ENCODE measurements at regions not wholly inside any gene's neighbourhood (a gene's known extent, or its start where the extent isn't known, plus 50 kb on each side); places are given as distances from the start of the nearest gene placed in this dataset.

DNA sequence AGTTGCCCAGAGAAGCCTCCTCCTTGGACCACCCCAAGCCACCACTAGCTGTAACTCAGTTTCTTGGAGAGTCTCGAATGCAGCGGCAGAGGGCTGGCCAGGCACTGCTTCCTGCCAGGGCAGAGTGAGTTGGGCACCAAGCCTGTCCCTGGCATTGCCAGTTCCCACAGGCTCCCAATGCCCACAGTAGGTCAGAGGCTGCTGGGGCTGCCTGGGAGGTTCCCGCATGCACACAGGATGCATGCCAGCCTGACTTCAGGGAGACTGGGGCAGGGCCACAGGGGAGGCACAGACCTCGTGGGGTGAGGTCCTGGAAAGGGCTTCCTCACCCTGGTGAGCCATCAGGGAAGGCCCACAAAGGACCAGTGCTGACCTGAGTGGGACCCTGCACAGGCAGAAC lies 152.8 kb downstream of the ZNF248 start:
- no peak overlapping the region for H3K27ac Mint-ChIP-seq
- intact Hi-C loops (cut with micrococcal nuclease) = no loop called here
- DNase-seq (ENCODE audit: low spot score) = no peak
- H3K36me3 Mint-ChIP-seq (ENCODE audit: low read depth) = no peaks in the 10 kb centered on the region
- no peak overlapping the region for H3K4me3 Mint-ChIP-seq (ENCODE audit: low read depth)
- no peaks in the 10 kb centered on the region for H3K4me1 Mint-ChIP-seq (ENCODE audit: low read depth)
- H3K9me3 Mint-ChIP-seq = peaks cover 22% of the 10 kb centered on the region
- H3K27me3 Mint-ChIP-seq (ENCODE audit: low read depth) = no peaks in the 10 kb centered on the region

DNA sequence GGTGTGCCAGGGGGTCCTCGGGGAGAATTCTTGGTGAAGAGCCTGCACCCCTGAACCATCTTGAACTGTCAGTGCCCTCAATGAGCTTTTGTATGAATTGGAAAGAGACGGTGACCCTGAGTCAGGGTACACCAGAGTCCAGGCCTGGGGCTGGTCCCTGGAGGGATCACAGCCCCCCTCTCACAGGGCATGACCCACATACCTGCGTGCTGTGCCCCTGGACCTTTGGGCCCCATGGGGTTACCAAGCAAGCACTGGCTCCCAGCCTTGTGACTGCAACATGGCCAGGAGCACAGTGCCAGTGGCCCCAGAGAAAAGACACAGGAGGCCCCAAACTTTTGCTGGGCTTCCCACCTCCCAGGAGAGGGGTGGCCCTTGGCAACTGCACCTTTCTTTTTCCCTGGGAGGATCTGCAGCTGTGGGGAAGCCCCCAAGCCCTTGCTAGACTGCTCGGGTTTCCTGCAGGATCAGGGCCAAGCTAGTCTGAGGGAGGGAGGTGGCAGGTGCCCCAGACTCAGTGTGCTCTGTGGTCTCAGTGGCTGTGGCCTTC lies 153.5 kb downstream of the ZNF248 start:
- Mint-ChIP-seq H3K4me3 (ENCODE audit: low read depth) (no peak overlapping the region), H3K27me3 (ENCODE audit: low read depth) (no peaks in the 10 kb centered on the region), H3K36me3 (ENCODE audit: low read depth) (no peaks in the 10 kb centered on the region), H3K9me3 (peaks cover 25% of the 10 kb centered on the region), H3K27ac (no peak overlapping the region), H3K4me1 (ENCODE audit: low read depth) (no peaks in the 10 kb centered on the region)
- DNase-seq (ENCODE audit: low spot score) = no peak
- intact Hi-C loops (cut with micrococcal nuclease) = no loop called here

DNA sequence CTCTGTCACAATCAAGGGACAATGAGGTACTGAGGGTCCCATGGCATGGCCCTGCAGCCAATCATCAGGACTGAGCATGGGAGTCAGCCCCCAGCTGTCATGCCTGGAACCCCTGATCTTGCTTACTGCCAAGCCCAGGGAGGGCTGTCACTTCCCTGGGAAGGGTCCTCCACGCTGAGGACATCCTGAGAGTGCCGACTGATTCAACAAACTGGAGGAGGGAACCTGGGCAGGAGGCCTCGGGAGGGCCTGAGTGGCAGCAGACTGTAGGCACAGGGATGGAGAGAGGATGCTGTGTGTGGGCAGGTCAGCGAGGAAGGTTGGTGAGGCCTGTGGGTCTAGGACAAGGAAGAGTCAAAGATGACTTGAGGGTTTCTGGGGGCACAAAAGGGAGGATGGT lies 154.3 kb downstream of the ZNF248 start:
- H3K36me3 Mint-ChIP-seq (ENCODE audit: low read depth) = no peaks in the 10 kb centered on the region
- no peaks in the 10 kb centered on the region for H3K4me1 Mint-ChIP-seq (ENCODE audit: low read depth)
- H3K27me3 Mint-ChIP-seq (ENCODE audit: low read depth) = no peaks in the 10 kb centered on the region
- H3K27ac Mint-ChIP-seq = no peak overlapping the region
- H3K4me3 Mint-ChIP-seq (ENCODE audit: low read depth) = no peak overlapping the region
- H3K9me3 Mint-ChIP-seq = peaks cover 25% of the 10 kb centered on the region
- DNase-seq (ENCODE audit: low spot score) = no peak
- intact Hi-C loops (cut with micrococcal nuclease) = no loop called here

DNA sequence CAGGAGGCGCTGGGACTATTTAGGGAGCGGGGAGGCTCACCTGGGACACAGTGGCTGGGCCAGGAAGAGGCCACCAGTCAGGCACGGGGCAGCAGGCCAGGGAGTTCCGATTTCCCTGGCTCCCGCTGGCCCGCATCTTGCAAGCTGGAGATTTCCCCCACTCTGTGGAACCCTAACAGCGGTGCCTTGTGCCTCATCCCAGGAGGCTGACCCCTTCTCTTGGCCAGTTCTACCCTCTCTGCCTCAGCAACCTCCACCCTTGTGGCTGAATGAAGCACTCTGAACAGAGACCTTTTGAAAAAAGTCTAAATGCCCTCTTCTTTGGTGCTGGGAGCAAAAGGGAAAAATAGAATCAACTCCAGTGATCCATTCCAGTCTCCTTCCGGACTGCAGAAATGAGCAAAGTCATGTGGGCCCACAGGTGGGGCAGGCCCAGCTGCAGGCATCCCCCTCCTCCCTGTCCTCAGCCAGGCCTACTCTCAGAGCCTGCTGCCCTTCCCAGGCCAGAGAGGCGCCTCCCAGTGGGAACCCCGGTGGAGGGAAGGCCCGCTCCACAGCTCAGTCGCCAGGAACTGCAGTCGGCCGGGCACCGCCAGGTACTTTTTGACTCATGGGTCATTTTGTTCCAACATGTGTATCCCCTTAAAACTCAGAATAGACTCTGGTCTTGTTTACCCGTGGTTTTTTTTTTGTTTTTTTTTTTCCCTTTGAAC lies 155.5 kb downstream of the ZNF248 start:
- H3K27me3 Mint-ChIP-seq (ENCODE audit: low read depth) = no peaks in the 10 kb centered on the region

DNA sequence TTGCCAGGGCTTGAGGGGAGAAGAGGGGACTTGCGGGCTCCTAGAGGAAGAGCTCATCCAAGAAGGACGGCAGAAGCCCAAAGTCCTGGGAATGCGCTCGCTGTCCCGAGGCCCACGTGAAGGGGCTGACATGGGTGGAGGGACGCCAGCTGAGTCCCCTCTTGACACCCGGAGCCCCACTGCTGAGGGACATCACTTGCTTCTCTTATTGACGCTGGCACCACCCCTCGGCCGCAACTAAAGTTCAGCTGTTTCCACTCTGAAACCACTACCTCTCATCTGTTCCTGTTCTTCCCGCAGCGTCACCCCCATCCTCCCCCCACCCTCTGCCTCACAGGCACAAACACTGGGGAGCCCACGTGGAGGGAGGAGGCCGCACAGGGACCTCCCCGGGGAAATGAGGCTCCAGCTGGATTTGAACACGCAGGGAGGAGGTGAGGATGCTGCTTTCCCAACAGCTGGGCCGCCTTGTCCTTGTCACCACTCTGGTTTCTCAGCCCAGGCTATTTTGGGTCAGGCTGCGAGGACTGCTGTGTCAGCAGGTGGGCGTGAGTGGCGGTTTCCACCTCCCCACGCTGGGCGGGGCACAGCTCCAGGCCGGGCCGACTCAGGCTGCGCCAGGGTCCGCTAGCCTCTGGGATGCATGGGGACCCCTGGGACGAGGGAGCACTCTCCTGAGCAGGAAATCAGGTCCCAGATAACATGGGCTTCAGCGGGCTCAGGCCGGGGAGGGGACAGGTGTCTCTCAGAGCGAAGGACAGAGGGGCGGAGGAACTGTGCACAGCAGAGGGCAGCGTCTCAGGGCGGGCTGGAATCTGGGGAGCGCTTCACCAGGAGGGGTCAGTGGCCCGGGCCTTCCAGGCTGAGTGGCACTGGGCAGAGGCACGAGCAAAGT lies 156.3 kb downstream of the ZNF248 start:
- DNase-seq (ENCODE audit: low spot score) = no peak
- H3K4me1 Mint-ChIP-seq (ENCODE audit: low read depth) = no peaks in the 10 kb centered on the region

More for the DNA sequence above, 155.5 kb downstream of the ZNF248 start:
- Mint-ChIP-seq H3K27ac (no peak overlapping the region), H3K9me3 (peaks cover 18% of the 10 kb centered on the region), H3K4me1 (ENCODE audit: low read depth) (no peaks in the 10 kb centered on the region), H3K4me3 (ENCODE audit: low read depth) (no peak overlapping the region), H3K36me3 (ENCODE audit: low read depth) (no peaks in the 10 kb centered on the region)
- intact Hi-C loops (cut with micrococcal nuclease) = no loop called here
- no peak for DNase-seq (ENCODE audit: low spot score)

DNA sequence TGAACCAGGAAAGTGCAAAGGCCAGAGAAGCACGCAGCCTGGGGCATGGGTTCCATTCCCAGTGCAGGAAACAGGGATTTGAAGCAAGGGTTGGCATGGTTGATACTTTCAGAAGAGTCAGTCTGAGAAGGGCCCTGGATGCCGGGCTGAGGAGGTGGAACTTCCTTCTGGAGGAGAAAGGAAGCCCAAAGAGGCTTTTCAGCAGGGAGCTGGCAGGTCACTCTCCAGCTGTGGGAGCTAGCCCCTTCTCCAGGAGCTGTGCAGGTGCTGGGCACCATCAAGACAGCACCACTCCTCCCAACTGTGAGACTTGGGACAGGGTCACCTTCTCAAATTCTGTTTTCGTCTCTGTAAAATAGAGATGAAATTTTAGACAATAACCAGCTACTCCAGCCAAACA lies 169.8 kb downstream of the ZNF248 start:
- DNase-seq (ENCODE audit: low spot score) = no peak
- Mint-ChIP-seq H3K27ac (no peak overlapping the region), H3K4me3 (ENCODE audit: low read depth) (no peak overlapping the region), H3K9me3 (peaks cover 60% of the 10 kb centered on the region), H3K36me3 (ENCODE audit: low read depth) (no peaks in the 10 kb centered on the region), H3K27me3 (ENCODE audit: low read depth) (no peaks in the 10 kb centered on the region), H3K4me1 (ENCODE audit: low read depth) (no peaks in the 10 kb centered on the region)
- intact Hi-C loops (cut with micrococcal nuclease) = no loop called here

More for the DNA sequence above, 156.3 kb downstream of the ZNF248 start:
- no peak overlapping the region for H3K27ac Mint-ChIP-seq
- H3K27me3 Mint-ChIP-seq (ENCODE audit: low read depth) = no peaks in the 10 kb centered on the region
- H3K36me3 Mint-ChIP-seq (ENCODE audit: low read depth) = no peaks in the 10 kb centered on the region
- no peak overlapping the region for H3K4me3 Mint-ChIP-seq (ENCODE audit: low read depth)
- intact Hi-C loops (cut with micrococcal nuclease) = no loop called here
- peaks cover 21% of the 10 kb centered on the region for H3K9me3 Mint-ChIP-seq

DNA sequence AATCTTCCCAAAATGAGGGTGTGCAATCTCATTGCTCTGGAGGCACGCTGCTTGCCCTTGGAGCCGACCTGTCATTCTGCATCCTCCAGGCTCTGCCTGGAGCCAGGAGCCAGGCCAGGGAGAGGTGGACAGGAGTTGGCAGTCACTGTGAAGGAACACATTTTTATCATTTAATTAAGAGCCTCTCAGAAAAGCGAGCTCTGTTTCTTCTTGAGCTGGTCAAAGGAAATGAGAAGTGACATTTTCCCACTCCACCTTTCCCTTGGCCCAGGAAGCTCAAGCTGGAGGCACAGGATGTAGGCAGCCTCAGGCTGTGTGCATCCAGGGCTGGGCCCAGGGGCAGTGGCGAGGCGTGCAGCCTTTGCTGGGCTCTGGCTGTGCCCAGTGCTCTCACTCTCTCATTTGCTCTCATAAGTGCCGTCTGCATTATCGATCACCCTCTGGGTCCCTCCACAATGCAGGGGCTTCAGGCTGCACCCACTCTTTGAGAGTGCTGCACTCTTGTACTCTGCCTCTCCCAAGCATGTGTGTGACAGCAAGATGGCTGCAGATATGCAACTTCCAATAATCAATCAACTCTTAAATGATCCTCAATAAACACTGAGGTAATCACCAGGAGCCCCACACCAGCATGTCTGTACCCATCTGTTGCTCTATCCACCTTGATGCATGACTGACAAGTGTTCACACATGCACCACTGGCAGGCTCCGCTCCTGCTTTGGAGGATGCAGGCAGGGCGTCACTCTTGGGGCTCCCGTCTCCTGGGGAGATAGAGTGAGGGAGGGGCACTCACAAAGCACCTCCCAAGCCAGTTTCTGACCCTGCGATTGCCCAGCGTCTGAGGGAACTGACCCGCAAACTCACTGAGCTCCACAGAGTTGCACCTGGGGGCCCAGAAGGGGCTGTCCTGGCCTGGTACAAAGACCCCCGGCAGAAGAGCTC lies 171.4 kb downstream of the ZNF248 start:
- DNase-seq (ENCODE audit: low spot score) = no peak
- Mint-ChIP-seq H3K27ac (no peak overlapping the region), H3K4me1 (ENCODE audit: low read depth) (no peaks in the 10 kb centered on the region), H3K27me3 (ENCODE audit: low read depth) (no peaks in the 10 kb centered on the region), H3K36me3 (ENCODE audit: low read depth) (no peaks in the 10 kb centered on the region), H3K9me3 (peaks cover 67% of the 10 kb centered on the region), H3K4me3 (ENCODE audit: low read depth) (no peak overlapping the region)
- intact Hi-C loops (cut with micrococcal nuclease) = no loop called here

DNA sequence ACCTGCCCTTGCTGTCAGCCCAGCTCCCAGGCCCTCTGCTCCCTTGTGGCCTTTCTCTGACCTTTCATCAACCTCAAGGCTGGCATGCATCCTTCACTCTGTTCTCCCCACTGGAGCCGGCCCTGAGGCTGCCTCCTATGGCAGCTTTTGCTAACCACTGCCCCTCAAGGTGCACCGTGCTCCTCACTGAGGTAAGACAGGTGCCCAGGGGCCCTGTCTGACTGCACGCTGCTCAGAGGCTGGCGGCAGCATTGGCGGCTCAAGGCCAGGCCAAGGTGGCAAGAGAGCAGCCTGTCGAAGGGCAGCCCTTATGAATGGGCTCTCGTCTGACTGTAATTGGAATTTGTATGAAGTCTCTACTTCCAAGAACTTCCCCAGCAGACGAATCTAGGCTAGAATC lies 172.6 kb downstream of the ZNF248 start:
- no peak overlapping the region for H3K27ac Mint-ChIP-seq
- no peak overlapping the region for H3K4me3 Mint-ChIP-seq (ENCODE audit: low read depth)
- no peaks in the 10 kb centered on the region for H3K36me3 Mint-ChIP-seq (ENCODE audit: low read depth)
- H3K9me3 Mint-ChIP-seq = peaks cover 56% of the 10 kb centered on the region
- no peaks in the 10 kb centered on the region for H3K27me3 Mint-ChIP-seq (ENCODE audit: low read depth)
- no peak for DNase-seq (ENCODE audit: low spot score)
- intact Hi-C loops (cut with micrococcal nuclease) = no loop called here
- H3K4me1 Mint-ChIP-seq (ENCODE audit: low read depth) = no peaks in the 10 kb centered on the region

DNA sequence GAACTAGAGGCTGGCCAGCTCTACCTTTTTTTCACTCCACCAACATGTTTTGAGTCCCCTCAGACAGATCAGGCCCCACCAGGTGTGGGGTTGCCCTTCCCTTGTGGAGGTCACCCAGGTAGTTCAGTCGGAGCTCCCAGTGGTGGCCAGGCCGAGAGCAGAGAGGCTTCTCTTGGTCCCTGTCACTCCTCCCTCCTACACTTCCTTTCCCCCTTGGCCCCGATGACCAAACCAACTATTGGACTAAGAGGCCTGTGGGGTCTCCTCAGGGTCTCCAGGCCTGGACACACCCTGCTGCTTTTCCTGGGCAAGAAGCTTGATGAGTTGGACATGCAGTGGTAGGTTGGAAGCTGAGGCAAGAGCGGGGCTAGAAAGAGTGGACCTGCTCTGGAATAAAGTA lies 174.8 kb downstream of the ZNF248 start:
- Mint-ChIP-seq H3K27me3 (ENCODE audit: low read depth) (no peaks in the 10 kb centered on the region), H3K9me3 (peaks cover 49% of the 10 kb centered on the region), H3K27ac (no peak overlapping the region), H3K36me3 (ENCODE audit: low read depth) (no peaks in the 10 kb centered on the region), H3K4me3 (ENCODE audit: low read depth) (no peak overlapping the region), H3K4me1 (ENCODE audit: low read depth) (no peaks in the 10 kb centered on the region)
- DNase-seq (ENCODE audit: low spot score) = no peak
- intact Hi-C loops (cut with micrococcal nuclease) = no loop called here

DNA sequence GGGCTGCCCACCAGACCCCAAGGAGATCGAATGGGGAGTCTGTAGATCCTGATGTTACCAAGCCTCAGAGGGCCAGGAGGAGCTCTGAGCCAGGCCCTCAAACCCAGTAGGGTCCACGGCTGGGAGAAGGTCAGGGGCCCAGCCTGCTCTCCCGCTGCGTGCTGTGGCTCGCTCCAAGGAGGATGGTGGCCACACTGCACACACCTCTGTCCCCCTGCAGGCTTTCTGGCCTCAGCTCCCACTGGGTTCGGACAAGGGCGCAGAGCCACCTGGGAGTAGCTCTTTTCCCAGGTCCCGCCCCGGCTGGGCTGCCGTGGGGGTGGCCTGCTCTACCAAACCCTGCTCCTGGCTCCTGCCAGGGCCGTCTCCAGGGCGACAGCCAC lies 175.8 kb downstream of the ZNF248 start:
- H3K4me3 Mint-ChIP-seq (ENCODE audit: low read depth) = no peak overlapping the region
- no peak overlapping the region for H3K27ac Mint-ChIP-seq
- no peaks in the 10 kb centered on the region for H3K27me3 Mint-ChIP-seq (ENCODE audit: low read depth)
- H3K9me3 Mint-ChIP-seq = peaks cover 47% of the 10 kb centered on the region
- no peak for DNase-seq (ENCODE audit: low spot score)
- intact Hi-C loops (cut with micrococcal nuclease) = no loop called here
- no peaks in the 10 kb centered on the region for H3K36me3 Mint-ChIP-seq (ENCODE audit: low read depth)
- no peaks in the 10 kb centered on the region for H3K4me1 Mint-ChIP-seq (ENCODE audit: low read depth)

DNA sequence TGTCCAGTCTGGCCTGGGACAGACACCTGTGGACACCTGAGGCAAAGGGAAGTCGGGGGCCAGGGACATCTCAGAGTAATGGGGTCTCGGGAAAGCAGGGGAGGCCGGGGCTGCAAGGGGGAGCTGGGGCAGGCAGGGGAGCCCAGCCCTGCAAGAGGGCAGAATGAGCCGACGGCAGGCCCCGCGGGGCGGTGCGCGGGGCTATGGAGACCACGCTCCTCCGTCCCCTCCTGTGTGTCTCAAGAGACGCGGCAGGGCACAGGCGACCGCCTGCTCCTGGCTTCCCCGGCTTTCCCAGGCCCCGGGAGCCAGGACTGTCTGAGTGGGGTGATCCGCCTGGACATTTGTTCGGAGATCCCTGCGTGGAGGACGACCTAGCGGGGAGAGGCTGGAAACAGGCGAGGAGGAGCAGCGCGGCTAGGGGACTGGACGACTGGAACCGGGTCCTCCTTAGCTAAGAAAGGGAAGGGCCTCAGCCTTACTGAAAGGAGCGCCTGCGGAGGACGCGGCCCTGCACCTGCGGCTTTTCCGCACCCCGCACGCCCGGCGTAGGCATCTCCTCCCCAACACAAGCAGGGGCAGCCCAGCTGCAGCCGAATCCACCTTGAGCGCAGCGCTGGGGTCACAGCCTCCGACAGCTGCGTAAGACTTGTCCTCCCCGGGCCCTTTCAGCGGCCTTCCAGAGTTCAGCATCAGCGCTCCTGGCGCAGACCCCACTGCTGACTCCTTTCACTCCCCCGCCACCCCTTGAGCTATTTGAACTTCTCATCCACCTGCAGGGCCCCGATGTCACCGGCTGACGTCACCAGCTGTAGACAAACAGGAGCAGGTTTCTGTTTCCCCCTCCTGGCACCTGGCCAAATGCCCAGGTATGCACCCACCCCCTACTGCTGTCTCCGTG lies 176.4 kb downstream of the ZNF248 start:
- H3K9me3 Mint-ChIP-seq = peaks cover 44% of the 10 kb centered on the region
- H3K4me3 Mint-ChIP-seq (ENCODE audit: low read depth) = no peak overlapping the region
- H3K4me1 Mint-ChIP-seq (ENCODE audit: low read depth) = no peaks in the 10 kb centered on the region
- H3K27me3 Mint-ChIP-seq (ENCODE audit: low read depth) = no peaks in the 10 kb centered on the region
- H3K36me3 Mint-ChIP-seq (ENCODE audit: low read depth) = no peaks in the 10 kb centered on the region
- H3K27ac Mint-ChIP-seq = no peak overlapping the region
- intact Hi-C loops (cut with micrococcal nuclease) = no loop called here
- no peak for DNase-seq (ENCODE audit: low spot score)

DNA sequence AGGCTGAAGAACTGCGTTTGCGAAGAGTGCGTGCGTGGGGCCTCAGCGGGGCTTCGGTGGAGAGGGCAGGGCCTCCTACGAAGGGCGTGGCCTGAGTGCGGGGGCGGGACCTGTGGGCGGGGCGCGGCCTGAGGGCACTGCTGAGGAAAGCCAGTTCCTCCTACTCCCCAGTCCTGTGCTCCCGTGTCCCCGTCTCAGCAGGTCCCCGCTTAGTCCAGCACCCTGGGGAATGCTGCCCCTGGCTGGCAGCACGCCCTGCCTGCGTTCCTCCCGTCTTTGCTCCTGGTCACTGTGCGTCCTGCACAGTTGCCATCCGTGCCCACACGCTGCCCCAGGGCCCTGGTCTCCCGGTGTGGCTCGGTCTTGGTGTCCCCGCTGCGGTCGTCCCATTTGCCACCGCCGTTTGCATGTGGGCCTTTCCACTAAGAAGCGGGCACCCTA lies 177.1 kb downstream of the ZNF248 start:
- H3K27ac Mint-ChIP-seq = no peak overlapping the region
- peaks cover 42% of the 10 kb centered on the region for H3K9me3 Mint-ChIP-seq
- intact Hi-C loops (cut with micrococcal nuclease) = no loop called here
- H3K4me3 Mint-ChIP-seq (ENCODE audit: low read depth) = no peak overlapping the region
- H3K36me3 Mint-ChIP-seq (ENCODE audit: low read depth) = no peaks in the 10 kb centered on the region
- DNase-seq (ENCODE audit: low spot score) = no peak
- H3K4me1 Mint-ChIP-seq (ENCODE audit: low read depth) = no peaks in the 10 kb centered on the region
- no peaks in the 10 kb centered on the region for H3K27me3 Mint-ChIP-seq (ENCODE audit: low read depth)
